ENCODE measurements at regions not wholly inside any gene's neighbourhood (a gene's known extent, or its start where the extent isn't known, plus 50 kb on each side); places are given as distances from the start of the nearest gene placed in this dataset.

DNA sequence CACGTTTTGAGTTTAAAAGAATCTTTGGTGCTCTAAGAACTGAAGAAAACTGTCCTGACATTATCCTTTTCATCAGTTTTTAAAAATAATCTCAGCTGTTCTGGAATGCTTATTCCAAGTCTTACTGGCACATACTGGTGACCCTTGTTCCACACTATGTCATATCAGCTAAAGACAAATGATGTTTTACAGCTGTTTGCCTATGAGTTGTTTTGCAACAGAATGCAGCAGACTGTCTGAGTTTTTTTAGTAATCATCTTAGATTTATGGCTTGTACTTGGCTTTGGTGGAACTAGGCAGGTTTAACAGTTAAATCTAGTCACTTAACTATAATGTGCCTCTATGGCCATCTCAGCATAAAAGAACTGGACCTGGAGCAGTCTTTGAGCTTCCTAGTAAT is 91.6 kb upstream of the GRIN2B start:
- peaks cover 5% of the 10 kb centered on the region for H3K27me3 Mint-ChIP-seq (ENCODE audit: insufficient read depth)
- H3K4me1 Mint-ChIP-seq, result peaks cover 5% of the 10 kb centered on the region

DNA sequence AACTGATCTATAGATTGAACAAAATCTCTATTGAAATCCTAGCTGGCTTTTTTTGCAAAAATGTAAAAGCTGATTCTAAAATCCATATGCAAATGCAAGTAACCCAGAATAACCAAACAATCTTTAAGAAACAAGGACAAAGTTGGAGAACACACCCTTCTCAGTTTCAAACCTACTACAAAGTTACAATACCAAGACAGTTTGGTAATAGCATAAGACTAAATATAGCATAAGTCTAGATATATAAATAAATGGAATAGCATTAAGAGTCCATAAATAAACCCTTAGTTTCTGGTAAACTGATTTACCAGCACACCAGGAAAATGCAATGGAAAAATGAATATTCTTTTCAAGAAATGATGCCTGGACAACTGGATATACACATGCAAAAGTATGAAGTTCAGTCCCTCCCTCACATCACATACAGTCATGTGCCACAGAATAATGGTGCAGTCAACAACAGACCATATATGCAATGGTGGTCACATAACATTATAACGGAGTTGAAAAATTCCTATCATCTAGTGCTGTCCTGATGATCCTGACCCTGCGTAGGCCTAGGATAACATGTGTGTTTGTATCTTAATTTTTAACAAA is 94.5 kb upstream of the GRIN2B start:
- H3K4me1 ChIP-seq (ENCODE audit: control insufficient read depth, insufficient read depth, low read length), result no peaks in the 10 kb centered on the region
- no peak overlapping the region for H3K27ac Mint-ChIP-seq
- H3K9me3 Mint-ChIP-seq, result peaks cover 2% of the 10 kb centered on the region
- H3K36me3 ChIP-seq (ENCODE audit: control insufficient read depth, insufficient read depth, low read length), result no peaks in the 10 kb centered on the region
- H3K27me3 ChIP-seq (ENCODE audit: control insufficient read depth, insufficient read depth, low read length, poor library complexity, severe bottlenecking), result no peaks in the 10 kb centered on the region
- no peak overlapping the region for H3K4me3 Mint-ChIP-seq
- no peak overlapping the region for H3K27ac ChIP-seq (ENCODE audit: low read depth, low read length)
- TF ChIP-seq CTCF (conservative IDR thresholded peaks at IDR 0.05), result no peak
- no peaks in the 10 kb centered on the region for H3K9me3 ChIP-seq (ENCODE audit: control insufficient read depth, low read length)
- no CpG with 5 or more reads among the region's 2 CpGs for WGBS, 2 experiments (ENCODE audit: insufficient coverage in 1 of 2, insufficient read length in 1 of 2)
- no peaks in the 10 kb centered on the region for H3K27me3 Mint-ChIP-seq (ENCODE audit: insufficient read depth)
- DNase-seq, result no peak
- H3K4me3 ChIP-seq (ENCODE audit: low read length), result no peak overlapping the region
- H3K36me3 Mint-ChIP-seq (ENCODE audit: low read depth), result no peaks in the 10 kb centered on the region
- no peak overlapping the region for H3K9ac ChIP-seq (ENCODE audit: extremely low read depth, low read length, poor library complexity, severe bottlenecking)
- no peaks in the 10 kb centered on the region for H3K4me1 Mint-ChIP-seq

More for the DNA sequence above, 91.6 kb upstream of the GRIN2B start:
- Mint-ChIP-seq H3K36me3 (ENCODE audit: low read depth) (no peaks in the 10 kb centered on the region), H3K9me3 (peaks cover 2% of the 10 kb centered on the region), H3K27ac (no peak overlapping the region), H3K4me3 (no peak overlapping the region)
- no peak overlapping the region for H3K9ac ChIP-seq (ENCODE audit: extremely low read depth, low read length, poor library complexity, severe bottlenecking)
- no peaks in the 10 kb centered on the region for H3K36me3 ChIP-seq (ENCODE audit: control insufficient read depth, insufficient read depth, low read length)
- no peak overlapping the region for H3K4me3 ChIP-seq (ENCODE audit: low read length)
- WGBS, 2 experiments (ENCODE audit: insufficient coverage in 1 of 2, insufficient read length in 1 of 2), result 67 to 86% methylated on average over 1 of the region's 1 CpG
- peaks cover 4% of the 10 kb centered on the region for H3K4me1 ChIP-seq (ENCODE audit: control insufficient read depth, insufficient read depth, low read length)
- TF ChIP-seq CTCF (conservative IDR thresholded peaks at IDR 0.05), result no peak
- H3K27ac ChIP-seq (ENCODE audit: low read depth, low read length), result no peak overlapping the region
- no peaks in the 10 kb centered on the region for H3K27me3 ChIP-seq (ENCODE audit: control insufficient read depth, insufficient read depth, low read length, poor library complexity, severe bottlenecking)
- no peaks in the 10 kb centered on the region for H3K9me3 ChIP-seq (ENCODE audit: control insufficient read depth, low read length)
- no peak for DNase-seq

DNA sequence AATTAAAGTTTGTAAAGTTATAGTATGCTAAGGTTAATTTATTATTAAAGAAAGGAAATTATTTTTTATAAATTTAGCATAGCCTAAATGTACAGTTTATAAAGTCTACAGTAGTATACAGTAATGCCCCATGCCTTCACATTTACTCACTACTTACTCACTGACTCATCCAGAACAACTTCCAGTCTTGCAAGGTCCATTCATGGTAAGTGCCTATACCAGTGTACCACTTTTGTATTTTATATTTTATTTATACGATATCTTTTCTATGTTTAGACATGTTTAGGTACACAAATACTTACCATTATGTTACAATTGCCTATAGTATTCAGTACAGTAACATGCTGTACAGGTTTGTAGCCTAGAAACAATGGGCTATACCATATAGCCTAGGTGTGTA is 95.1 kb upstream of the GRIN2B start:
- Mint-ChIP-seq H3K4me1 (no peaks in the 10 kb centered on the region), H3K36me3 (ENCODE audit: low read depth) (no peaks in the 10 kb centered on the region), H3K27me3 (ENCODE audit: insufficient read depth) (no peaks in the 10 kb centered on the region), H3K27ac (no peak overlapping the region), H3K4me3 (no peak overlapping the region), H3K9me3 (peaks cover 2% of the 10 kb centered on the region)
- WGBS, 2 experiments (ENCODE audit: insufficient coverage in 1 of 2, insufficient read length in 1 of 2), result no CpG with 5 or more reads among the region's 1 CpG
- Histone ChIP-seq H3K27ac (ENCODE audit: low read depth, low read length) (no peak overlapping the region), H3K36me3 (ENCODE audit: control insufficient read depth, insufficient read depth, low read length) (no peaks in the 10 kb centered on the region), H3K4me3 (ENCODE audit: low read length) (no peak overlapping the region), H3K27me3 (ENCODE audit: control insufficient read depth, insufficient read depth, low read length, poor library complexity, severe bottlenecking) (no peaks in the 10 kb centered on the region), H3K4me1 (ENCODE audit: control insufficient read depth, insufficient read depth, low read length) (no peaks in the 10 kb centered on the region), H3K9ac (ENCODE audit: extremely low read depth, low read length, poor library complexity, severe bottlenecking) (no peak overlapping the region), H3K9me3 (ENCODE audit: control insufficient read depth, low read length) (no peaks in the 10 kb centered on the region)
- DNase-seq, result no peak
- TF ChIP-seq CTCF (conservative IDR thresholded peaks at IDR 0.05), result no peak
